H1 (cell line): ENCODE measurements at regions not wholly inside any gene's neighbourhood (a gene's known extent, or its start where the extent isn't known, plus 50 kb on each side); places are given as distances from the start of the nearest gene placed in this dataset.

Source experiments
- CTCF ChIA-PET: fragments of 300-600 bp; sonication (Branson Sonifier 250); formaldehyde crosslinking; loops from one replicate; lab custom pipeline; 2021; ENCODE audit not compliant: partially characterized antibody; lab: Charles Lee
- POLR2A ChIA-PET: fragments of 300-600 bp; sonication (Branson Sonifier 250); formaldehyde crosslinking; loops from one replicate; lab custom pipeline; 2021; ENCODE audit warnings: inconsistent platforms; ENCODE audit not compliant: partially characterized antibody; lab: Charles Lee
- DNase-seq, 2 experiments: peaks; one replicate each; pipeline versions ENCODE4 v3.0.0 to v3.0.0-alpha.2; 2010 to 2022; ENCODE audit warnings: low spot score in 2 of 2, low read depth in 1 of 2, mixed read lengths in 1 of 2
- FAIRE-seq: peaks from 2 replicates; lab custom pipeline; 2011; peaks lifted over from hg19 to GRCh38; lab: Jason Lieb, UNC
- H2AFZ ChIP-seq: 2 replicates; pipeline ENCODE4 v1.8.1; 2012; ENCODE audit warnings: low read length, inconsistent platforms
- H2AK5ac ChIP-seq: 2 replicates; pipeline ENCODE4 v1.6.1; 2013; ENCODE audit warnings: low read depth, low read length
- H2BK120ac ChIP-seq: replicated peaks from 2 replicates; pipeline ENCODE3; 2013; ENCODE audit warnings: low read depth, low read length, inconsistent platforms
- H2BK12ac ChIP-seq: 2 replicates; pipeline ENCODE4 v1.6.1; 2013; ENCODE audit warnings: low read depth, low read length
- H2BK15ac ChIP-seq: 2 replicates; pipeline ENCODE4 v1.6.1; 2013; ENCODE audit warnings: low read length
- H2BK20ac ChIP-seq: 2 replicates; pipeline ENCODE4 v1.6.1; 2013; ENCODE audit warnings: low read length
- H2BK5ac ChIP-seq: 2 replicates; pipeline ENCODE4 v1.6.1; 2013; ENCODE audit warnings: low read depth, low read length
- H3K14ac ChIP-seq: 2 replicates; pipeline ENCODE4 v1.6.1; 2013; ENCODE audit warnings: inconsistent platforms; ENCODE audit not compliant: insufficient read length
- H3K18ac ChIP-seq: 2 replicates; pipeline ENCODE4 v1.6.1; 2013; ENCODE audit warnings: low read length; ENCODE audit errors: extremely low read depth
- H3K23ac ChIP-seq: 2 replicates; pipeline ENCODE4 v1.6.1; 2013; ENCODE audit warnings: inconsistent platforms; ENCODE audit not compliant: insufficient read length
- H3K23me2 ChIP-seq: 2 replicates; pipeline ENCODE4 v1.6.1; 2013; ENCODE audit warnings: low read depth, low read length
- H3K27ac ChIP-seq: 2 replicates; pipeline ENCODE4 v1.6.1; 2011; ENCODE audit warnings: low read depth, low read length, inconsistent platforms
- H3K27me3 ChIP-seq, 4 experiments: replicated peaks in 1 of 4; 1 replicate in 1 of 4; 2 replicates in 3 of 4; pipeline versions ENCODE4 v1.6.1 to v1.8.1; 2011 to 2013; ENCODE audit warnings: low read length in 3 of 4, mild to moderate bottlenecking in 3 of 4, inconsistent platforms in 2 of 4, mixed read lengths in 2 of 4, moderate library complexity in 1 of 4; ENCODE audit not compliant: control insufficient read depth in 3 of 4, insufficient read depth in 3 of 4; ENCODE audit errors: extremely low read depth in 1 of 4
- H3K36me3 ChIP-seq, 4 experiments: 2 replicates each; pipeline versions ENCODE4 v1.6.1 to v1.8.1; 2011 to 2013; ENCODE audit warnings: mild to moderate bottlenecking in 4 of 4, low read length in 3 of 4, moderate library complexity in 2 of 4, control low read depth in 1 of 4, inconsistent platforms in 1 of 4; ENCODE audit not compliant: insufficient read depth in 4 of 4, control insufficient read depth in 2 of 4
- H3K4ac ChIP-seq: replicated peaks from 2 replicates; pipeline ENCODE3; 2013; ENCODE audit warnings: low read length, low read depth, mixed read lengths, inconsistent platforms; ENCODE audit not compliant: insufficient read length
- H3K4me1 ChIP-seq, 4 experiments: replicated peaks in 1 of 4; 1 replicate in 1 of 4; 2 replicates in 3 of 4; pipeline versions ENCODE4 v1.6.1 to v1.8.1; 2011 to 2013; ENCODE audit warnings: low read length in 3 of 4, inconsistent platforms in 2 of 4, mixed read lengths in 1 of 4; ENCODE audit not compliant: insufficient read depth in 4 of 4, control insufficient read depth in 3 of 4
- H3K4me2 ChIP-seq, 2 experiments: 2 replicates each; pipeline versions ENCODE4 v1.6.1 to v1.8.1; 2011 to 2013; ENCODE audit warnings: low read depth in 2 of 2, low read length in 2 of 2, control low read depth in 1 of 2, inconsistent platforms in 1 of 2, mild to moderate bottlenecking in 1 of 2; ENCODE audit not compliant: insufficient read depth in 1 of 2
- H3K4me3 ChIP-seq, 4 experiments: fragments of 200-600, 300-600 bp in 1 of 4; sonication (generic), shearing (Covaris generic), sonication (Bioruptor Twin) in 1 of 4; 2 replicates each; pipeline versions ENCODE4 v1.5.1 to v1.8.1; 2011 to 2016; ENCODE audit warnings: low read length in 4 of 4, low read depth in 3 of 4, control low read depth in 2 of 4, inconsistent platforms in 2 of 4, mild to moderate bottlenecking in 2 of 4, mixed read lengths in 1 of 4, moderate library complexity in 1 of 4; ENCODE audit not compliant: insufficient read depth in 2 of 4; ENCODE audit errors: extremely low read depth in 1 of 4
- H3K56ac ChIP-seq: replicated peaks from 2 replicates; pipeline ENCODE3; 2013; ENCODE audit warnings: low read depth, mild to moderate bottlenecking, mixed read lengths, low read length, inconsistent platforms; ENCODE audit not compliant: insufficient read length
- H3K79me1 ChIP-seq: 2 replicates; pipeline ENCODE4 v1.6.1; 2013; ENCODE audit warnings: low read depth, low read length, control low read depth
- H3K79me2 ChIP-seq, 2 experiments: 2 replicates each; pipeline versions ENCODE4 v1.6.1 to v1.8.1; 2012 to 2013; ENCODE audit warnings: low read length in 2 of 2, mild to moderate bottlenecking in 2 of 2, inconsistent platforms in 1 of 2; ENCODE audit not compliant: insufficient read depth in 2 of 2, control insufficient read depth in 1 of 2
- H3K9ac ChIP-seq, 4 experiments: replicated peaks in 1 of 4; 1 replicate in 1 of 4; 2 replicates in 3 of 4; pipeline versions ENCODE4 v1.6.1 to v1.8.1; 2011 to 2013; ENCODE audit warnings: low read depth in 3 of 4, low read length in 3 of 4, control low read depth in 2 of 4, mild to moderate bottlenecking in 2 of 4, moderate library complexity in 2 of 4, inconsistent platforms in 1 of 4; ENCODE audit errors: extremely low read depth in 1 of 4
- H3K9me3 ChIP-seq, 2 experiments: 2 replicates each; pipeline versions ENCODE4 v1.6.1 to v1.8.1; 2012 to 2013; ENCODE audit warnings: mild to moderate bottlenecking in 2 of 2, moderate library complexity in 2 of 2, control low read depth in 1 of 2, inconsistent platforms in 1 of 2, low read depth in 1 of 2, low read length in 1 of 2, mixed read lengths in 1 of 2; ENCODE audit not compliant: insufficient read depth in 2 of 2
- H4K20me1 ChIP-seq, 2 experiments: replicated peaks in 1 of 2; 2 replicates each; pipeline versions ENCODE3 to v1.8.1; 2011 to 2013; ENCODE audit warnings: inconsistent platforms in 2 of 2, low read length in 2 of 2, mild to moderate bottlenecking in 1 of 2; ENCODE audit not compliant: insufficient read depth in 2 of 2, control insufficient read depth in 1 of 2
- H4K5ac ChIP-seq: 2 replicates; pipeline ENCODE4 v1.6.1; 2013; ENCODE audit warnings: low read length, low read depth, mixed read lengths, inconsistent platforms; ENCODE audit not compliant: insufficient read length
- H4K8ac ChIP-seq: 2 replicates; pipeline ENCODE4 v1.8.0; 2013; ENCODE audit warnings: mild to moderate bottlenecking, moderate library complexity, low read length, inconsistent platforms; ENCODE audit not compliant: insufficient read depth; ENCODE audit errors: extremely low read depth
- H4K91ac ChIP-seq: replicated peaks from 2 replicates; pipeline ENCODE3; 2013; ENCODE audit warnings: low read length, mixed read lengths, inconsistent platforms; ENCODE audit not compliant: insufficient read length
- ASH2L ChIP-seq: fragments of 200-600, 300-600 bp; sonication (generic); IDR thresholded peaks from one replicate; pipeline ENCODE4 v1.7.1; 2017; ENCODE audit warnings: low read length
- ATF3 ChIP-seq: IDR thresholded peaks from 2 replicates; pipeline ENCODE4 v1.6.1; 2011; ENCODE audit warnings: low read depth, mild to moderate bottlenecking, low read length; ENCODE audit not compliant: insufficient read depth
- GABPA ChIP-seq: IDR thresholded peaks from 2 replicates; pipeline ENCODE4 v1.6.1; 2011; ENCODE audit warnings: mild to moderate bottlenecking, low read length, moderate library complexity, borderline replicate concordance; ENCODE audit not compliant: insufficient read depth
- HDAC2 ChIP-seq, 2 experiments: fragments of 300-600 bp in 1 of 2; sonication (generic) in 1 of 2; IDR thresholded peaks; 2 replicates each; pipeline ENCODE4 v1.6.1; 2011 to 2012; ENCODE audit warnings: low read depth in 2 of 2, low read length in 2 of 2, mild to moderate bottlenecking in 2 of 2, moderate library complexity in 2 of 2, borderline replicate concordance in 1 of 2, inconsistent platforms in 1 of 2
- PHF8 ChIP-seq: fragments of 200-600 bp; sonication (generic); conservative IDR thresholded peaks from 2 replicates; pipeline ENCODE4 v1.7.1; 2012; ENCODE audit warnings: low read depth, mild to moderate bottlenecking, inconsistent platforms, low read length, moderate library complexity
- POLR2AphosphoS5 ChIP-seq: IDR thresholded peaks from 2 replicates; pipeline ENCODE4 v1.6.1; 2011; ENCODE audit warnings: low read depth, low read length
- SP4 ChIP-seq: IDR thresholded peaks from 2 replicates; pipeline ENCODE4 v1.6.1; 2012; ENCODE audit warnings: low read length, inconsistent platforms
- SUZ12 ChIP-seq: fragments of 200-600 bp; sonication (generic); IDR thresholded peaks from 2 replicates; pipeline ENCODE4 v1.6.1; 2012; ENCODE audit warnings: mild to moderate bottlenecking, inconsistent platforms, low read length, moderate library complexity, mixed read lengths
- TBP ChIP-seq: IDR thresholded peaks from 2 replicates; pipeline ENCODE4 v1.6.1; 2011; ENCODE audit warnings: low read depth, low read length, improper control_type of control experiment
- TCF12 ChIP-seq: IDR thresholded peaks from 2 replicates; pipeline ENCODE4 v1.6.1; 2011; ENCODE audit warnings: low read depth, mild to moderate bottlenecking, low read length
- TEAD4 ChIP-seq: IDR thresholded peaks from 2 replicates; pipeline ENCODE4 v1.6.1; 2012; ENCODE audit warnings: low read depth, low read length, inconsistent platforms, mixed read lengths
- ZNF274 ChIP-seq: IDR thresholded peaks from 2 replicates; pipeline ENCODE4 v1.7.0; 2012; ENCODE audit warnings: low read length, borderline replicate concordance; ENCODE audit errors: extremely low read depth
- WGBS, 2 experiments: shearing (Covaris generic) in 1 of 2; methylation state at CpG; one replicate each; pipeline versions ENCODE4 v1.1.6 to v1.1.7; 2013 to 2015; ENCODE audit warnings: low lambda C conversion rate in 2 of 2, mixed read lengths in 2 of 2, inconsistent platforms in 1 of 2, low coverage in 1 of 2, missing lambda C conversion rate in 1 of 2; ENCODE audit not compliant: insufficient replicate concordance in 2 of 2, insufficient coverage in 1 of 2, insufficient read length in 1 of 2; ENCODE audit errors: extremely low coverage in 1 of 2, missing lambda C conversion rate in 1 of 2; 5-methylcytosine and 5-hydroxymethylcytosine counted together

DNA sequence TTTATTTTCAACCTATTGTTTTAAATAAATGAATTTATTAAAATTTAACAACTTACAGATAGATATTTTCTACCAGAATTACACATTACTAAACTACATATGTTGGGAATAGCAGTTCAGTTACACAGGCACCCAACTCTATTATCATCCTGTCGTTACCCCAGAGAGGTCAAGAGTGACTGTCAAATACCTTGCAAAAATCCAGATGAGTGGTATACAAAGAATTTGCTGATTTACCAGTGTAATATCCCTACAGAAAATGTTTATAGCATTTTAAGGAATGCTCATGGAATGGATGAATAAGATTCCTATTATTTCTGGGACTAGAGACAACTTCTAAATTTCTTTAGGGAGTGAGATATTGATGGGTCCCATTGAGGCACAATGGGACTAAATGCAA lies 300.7 kb upstream of the RGS18 start:
- no peak overlapping the region for H2BK120ac ChIP-seq
- no peak for TF ChIP-seq POLR2AphosphoS5
- TF ChIP-seq TCF12: no peak
- no peak for TF ChIP-seq SUZ12
- no peak for TF ChIP-seq SP4
- no peak for TF ChIP-seq TBP
- TF ChIP-seq HDAC2 (IDR thresholded peaks at IDR 0.05; ENCODE audit: borderline replicate concordance in 1 of 2, low read depth in 2 of 2, low read length in 2 of 2): no peak
- no peak for TF ChIP-seq ASH2L
- no peak for TF ChIP-seq TEAD4
- TF ChIP-seq GABPA: no peak
- TF ChIP-seq ZNF274: no peak
- no peak for TF ChIP-seq ATF3
- TF ChIP-seq PHF8: no peak
- H3K14ac ChIP-seq: no peak overlapping the region
- no peaks in the 10 kb centered on the region for H3K9me3 ChIP-seq
- no peak overlapping the region for H3K27ac ChIP-seq
- H4K5ac ChIP-seq: no peak overlapping the region
- no peak overlapping the region for H2AK5ac ChIP-seq
- H3K4me3 ChIP-seq: no peak overlapping the region
- H4K20me1 ChIP-seq: no peaks in the 10 kb centered on the region
- 89% methylated on average over 1 of the region's 1 CpG; no CpG with 5 or more reads in 1 of the 2 experiments for WGBS, 2 experiments
- H2BK20ac ChIP-seq: no peak overlapping the region
- H3K4ac ChIP-seq: no peak overlapping the region
- DNase-seq (no peak), FAIRE-seq (no peak)
- H2BK12ac ChIP-seq: no peak overlapping the region
- ChIA-PET POLR2A (no interaction called here), CTCF (interaction anchor here (0.6 kb wide), 1 partner anchor 54 kb away, joined by 3 read pairs; no protein-coding TSS in a partner anchor)
- no peaks in the 10 kb centered on the region for H3K36me3 ChIP-seq
- no peaks in the 10 kb centered on the region for H3K23me2 ChIP-seq
- no peaks in the 10 kb centered on the region for H3K79me2 ChIP-seq
- H3K9ac ChIP-seq: no peak overlapping the region
- H4K91ac ChIP-seq: no peak overlapping the region
- H3K23ac ChIP-seq: no peak overlapping the region
- H3K79me1 ChIP-seq: no peaks in the 10 kb centered on the region
- H2BK15ac ChIP-seq: no peak overlapping the region
- no peak overlapping the region for H4K8ac ChIP-seq
- H3K4me1 ChIP-seq: no peaks in the 10 kb centered on the region
- H3K18ac ChIP-seq: no peak overlapping the region
- H3K56ac ChIP-seq: no peak overlapping the region
- H2AFZ ChIP-seq: no peak overlapping the region
- no peaks in the 10 kb centered on the region; a peak in 1 of 7 replicates for H3K27me3 ChIP-seq
- no peak overlapping the region for H3K4me2 ChIP-seq
- no peak overlapping the region for H2BK5ac ChIP-seq
